ENCODE measurements at regions not wholly inside any gene's neighbourhood (a gene's known extent, or its start where the extent isn't known, plus 50 kb on each side); places are given as distances from the start of the nearest gene placed in this dataset.
A peak's percentile ranks its signal among the peaks of the same experiment; 100 is the strongest.

- Histone ChIP-seq H3K36me3 (replicated peaks) (no peaks in the 10 kb centered on the region), H3K4me1 (no peaks in the 10 kb centered on the region), H3K27me3 (ENCODE audit: low read depth) (no peaks in the 10 kb centered on the region), H3K9me3 (no peaks in the 10 kb centered on the region), H3K4me3 (no peak overlapping the region)
- DNase-seq (ENCODE audit: low spot score in 2 of 2), result peak; percentile 37 to 77
- in situ Hi-C loops (cut with MboI; ENCODE audit: low sequenced_read_pairs), result no loop called here
These were observed 227.6 kb upstream of the ASIC2 start for GRCh38 chr17:33520426-33521330.

GRCh38 chr17:33521784-33522183 lies 228.7 kb upstream of the ASIC2 start:
- no peaks in the 10 kb centered on the region for H3K36me3 ChIP-seq (replicated peaks)
- no peaks in the 10 kb centered on the region for H3K27me3 ChIP-seq (ENCODE audit: low read depth)
- peak in 1 of 2 experiments; percentile 23 for DNase-seq (ENCODE audit: low spot score in 2 of 2)
- no peaks in the 10 kb centered on the region for H3K9me3 ChIP-seq
- H3K4me1 ChIP-seq, result no peaks in the 10 kb centered on the region
- H3K4me3 ChIP-seq, result no peak overlapping the region
- in situ Hi-C loops (cut with MboI; ENCODE audit: low sequenced_read_pairs), result no loop called here

- in situ Hi-C loops (cut with MboI; ENCODE audit: low sequenced_read_pairs), result no loop called here
- no peak for DNase-seq (ENCODE audit: low spot score in 2 of 2)
- Histone ChIP-seq H3K4me3 (no peak overlapping the region), H3K4me1 (no peaks in the 10 kb centered on the region), H3K36me3 (replicated peaks) (no peaks in the 10 kb centered on the region), H3K27me3 (ENCODE audit: low read depth) (no peaks in the 10 kb centered on the region), H3K9me3 (no peaks in the 10 kb centered on the region)
These were observed 229.5 kb upstream of the ASIC2 start for GRCh38 chr17:33522623-33523022.

- Histone ChIP-seq H3K36me3 (replicated peaks) (no peaks in the 10 kb centered on the region), H3K27me3 (ENCODE audit: low read depth) (no peaks in the 10 kb centered on the region), H3K4me1 (no peaks in the 10 kb centered on the region), H3K9me3 (no peaks in the 10 kb centered on the region), H3K4me3 (no peak overlapping the region)
- in situ Hi-C loops (cut with MboI; ENCODE audit: low sequenced_read_pairs), result no loop called here
- DNase-seq (ENCODE audit: low spot score in 2 of 2), result no peak
These were observed 230.5 kb upstream of the ASIC2 start for GRCh38 chr17:33523577-33523981.

GRCh38 chr17:33525186-33525585 lies 232.1 kb upstream of the ASIC2 start:
- H3K36me3 ChIP-seq (replicated peaks), result no peaks in the 10 kb centered on the region
- H3K9me3 ChIP-seq, result no peaks in the 10 kb centered on the region
- no peak for DNase-seq (ENCODE audit: low spot score in 2 of 2)
- H3K4me1 ChIP-seq, result no peaks in the 10 kb centered on the region
- H3K4me3 ChIP-seq, result no peak overlapping the region
- H3K27me3 ChIP-seq (ENCODE audit: low read depth), result no peaks in the 10 kb centered on the region
- in situ Hi-C loops (cut with MboI; ENCODE audit: low sequenced_read_pairs), result no loop called here

GRCh38 chr17:33526717-33527116 lies 233.6 kb upstream of the ASIC2 start:
- Histone ChIP-seq H3K9me3 (no peaks in the 10 kb centered on the region), H3K27me3 (ENCODE audit: low read depth) (no peaks in the 10 kb centered on the region), H3K36me3 (replicated peaks) (no peaks in the 10 kb centered on the region), H3K4me1 (no peaks in the 10 kb centered on the region), H3K4me3 (no peak overlapping the region)
- no peak for DNase-seq (ENCODE audit: low spot score in 2 of 2)
- in situ Hi-C loops (cut with MboI; ENCODE audit: low sequenced_read_pairs), result no loop called here

- H3K4me1 ChIP-seq, result no peaks in the 10 kb centered on the region
- H3K27me3 ChIP-seq (ENCODE audit: low read depth), result no peaks in the 10 kb centered on the region
- no peaks in the 10 kb centered on the region for H3K9me3 ChIP-seq
- H3K36me3 ChIP-seq (replicated peaks), result no peaks in the 10 kb centered on the region
- no peak for DNase-seq (ENCODE audit: low spot score in 2 of 2)
- in situ Hi-C loops (cut with MboI; ENCODE audit: low sequenced_read_pairs), result no loop called here
- no peak overlapping the region for H3K4me3 ChIP-seq
These were observed 234.2 kb upstream of the ASIC2 start for GRCh38 chr17:33527290-33527689.

GRCh38 chr17:33528846-33529245 lies 235.8 kb upstream of the ASIC2 start:
- DNase-seq (ENCODE audit: low spot score in 2 of 2), result no peak
- no peaks in the 10 kb centered on the region for H3K4me1 ChIP-seq
- H3K36me3 ChIP-seq (replicated peaks), result no peaks in the 10 kb centered on the region
- in situ Hi-C loops (cut with MboI; ENCODE audit: low sequenced_read_pairs), result no loop called here
- H3K4me3 ChIP-seq, result no peak overlapping the region
- no peaks in the 10 kb centered on the region for H3K27me3 ChIP-seq (ENCODE audit: low read depth)
- no peaks in the 10 kb centered on the region for H3K9me3 ChIP-seq

- in situ Hi-C loops (cut with MboI; ENCODE audit: low sequenced_read_pairs), result no loop called here
- H3K27me3 ChIP-seq (ENCODE audit: low read depth), result no peaks in the 10 kb centered on the region
- no peaks in the 10 kb centered on the region for H3K9me3 ChIP-seq
- no peaks in the 10 kb centered on the region for H3K36me3 ChIP-seq (replicated peaks)
- H3K4me3 ChIP-seq, result no peak overlapping the region
- no peaks in the 10 kb centered on the region for H3K4me1 ChIP-seq
- DNase-seq (ENCODE audit: low spot score in 2 of 2), result no peak
These were observed 236.7 kb upstream of the ASIC2 start for GRCh38 chr17:33529816-33530215.

- no peaks in the 10 kb centered on the region for H3K9me3 ChIP-seq
- no peaks in the 10 kb centered on the region for H3K36me3 ChIP-seq (replicated peaks)
- in situ Hi-C loops (cut with MboI; ENCODE audit: low sequenced_read_pairs), result no loop called here
- no peak overlapping the region for H3K4me3 ChIP-seq
- no peak for DNase-seq (ENCODE audit: low spot score in 2 of 2)
- no peaks in the 10 kb centered on the region for H3K27me3 ChIP-seq (ENCODE audit: low read depth)
- no peaks in the 10 kb centered on the region for H3K4me1 ChIP-seq
These were observed 238.2 kb upstream of the ASIC2 start for GRCh38 chr17:33531311-33531710.

GRCh38 chr17:33534087-33534486 lies 241.0 kb upstream of the ASIC2 start:
- Histone ChIP-seq H3K4me3 (no peak overlapping the region), H3K9me3 (no peaks in the 10 kb centered on the region), H3K27me3 (ENCODE audit: low read depth) (no peaks in the 10 kb centered on the region), H3K4me1 (no peaks in the 10 kb centered on the region), H3K36me3 (replicated peaks) (no peaks in the 10 kb centered on the region)
- DNase-seq (ENCODE audit: low spot score in 2 of 2), result no peak
- in situ Hi-C loops (cut with MboI; ENCODE audit: low sequenced_read_pairs), result no loop called here

- no peaks in the 10 kb centered on the region for H3K9me3 ChIP-seq
- no peak overlapping the region for H3K4me3 ChIP-seq
- no peaks in the 10 kb centered on the region for H3K27me3 ChIP-seq (ENCODE audit: low read depth)
- in situ Hi-C loops (cut with MboI; ENCODE audit: low sequenced_read_pairs), result no loop called here
- no peak for DNase-seq (ENCODE audit: low spot score in 2 of 2)
- no peaks in the 10 kb centered on the region for H3K36me3 ChIP-seq (replicated peaks)
- H3K4me1 ChIP-seq, result no peaks in the 10 kb centered on the region
These were observed 252.0 kb upstream of the ASIC2 start for GRCh38 chr17:33545124-33545523.

- no peaks in the 10 kb centered on the region for H3K4me1 ChIP-seq
- H3K9me3 ChIP-seq, result no peaks in the 10 kb centered on the region
- DNase-seq (ENCODE audit: low spot score in 2 of 2), result no peak
- H3K4me3 ChIP-seq, result no peak overlapping the region
- H3K36me3 ChIP-seq (replicated peaks), result no peaks in the 10 kb centered on the region
- in situ Hi-C loops (cut with MboI; ENCODE audit: low sequenced_read_pairs), result no loop called here
- no peaks in the 10 kb centered on the region for H3K27me3 ChIP-seq (ENCODE audit: low read depth)
These were observed 257.2 kb upstream of the ASIC2 start for GRCh38 chr17:33550261-33550660.

GRCh38 chr17:33551075-33551474 lies 258.0 kb upstream of the ASIC2 start:
- Histone ChIP-seq H3K27me3 (ENCODE audit: low read depth) (no peaks in the 10 kb centered on the region), H3K4me1 (no peaks in the 10 kb centered on the region), H3K36me3 (replicated peaks) (no peaks in the 10 kb centered on the region), H3K9me3 (no peaks in the 10 kb centered on the region), H3K4me3 (no peak overlapping the region)
- in situ Hi-C loops (cut with MboI; ENCODE audit: low sequenced_read_pairs), result no loop called here
- no peak for DNase-seq (ENCODE audit: low spot score in 2 of 2)

- no peaks in the 10 kb centered on the region for H3K9me3 ChIP-seq
- no peak for DNase-seq (ENCODE audit: low spot score in 2 of 2)
These were observed 258.8 kb upstream of the ASIC2 start for GRCh38 chr17:33551911-33552310.

More at GRCh38 chr17:33551911-33552310, 258.8 kb upstream of the ASIC2 start:
- in situ Hi-C loops (cut with MboI; ENCODE audit: low sequenced_read_pairs), result no loop called here
- Histone ChIP-seq H3K4me1 (no peaks in the 10 kb centered on the region), H3K36me3 (replicated peaks) (no peaks in the 10 kb centered on the region), H3K27me3 (ENCODE audit: low read depth) (no peaks in the 10 kb centered on the region), H3K4me3 (no peak overlapping the region)

Measured in HAP-1 (cell line).